Stomach (tissue), 4 donors: ENCODE measurements at regions not wholly inside any gene's neighbourhood (a gene's known extent, or its start where the extent isn't known, plus 50 kb on each side); places are given as distances from the start of the nearest gene placed in this dataset.

Source experiments
- POLR2A ChIP-seq, 4 donors: fragments of 450-650 bp; IDR thresholded peaks; one replicate each; pipeline ENCODE4 v1.6.1; 2016; ENCODE audit warnings: antibody characterized with exemption in 4 of 4, control low read depth in 2 of 4, mild to moderate bottlenecking in 1 of 4, moderate library complexity in 1 of 4
- TF ChIP-seq, protein P1 (sequence below), 7 experiments: fragments of 450-650 bp in 4 of 7; fragments of 200-600 bp in 3 of 7; sonication (generic) in 3 of 7; IDR thresholded peaks; one replicate each; pipeline ENCODE4 v1.5.1; 2016 to 2019; ENCODE audit warnings: antibody characterized with exemption in 7 of 7, control low read depth in 2 of 7, mild to moderate bottlenecking in 1 of 7

DNA sequence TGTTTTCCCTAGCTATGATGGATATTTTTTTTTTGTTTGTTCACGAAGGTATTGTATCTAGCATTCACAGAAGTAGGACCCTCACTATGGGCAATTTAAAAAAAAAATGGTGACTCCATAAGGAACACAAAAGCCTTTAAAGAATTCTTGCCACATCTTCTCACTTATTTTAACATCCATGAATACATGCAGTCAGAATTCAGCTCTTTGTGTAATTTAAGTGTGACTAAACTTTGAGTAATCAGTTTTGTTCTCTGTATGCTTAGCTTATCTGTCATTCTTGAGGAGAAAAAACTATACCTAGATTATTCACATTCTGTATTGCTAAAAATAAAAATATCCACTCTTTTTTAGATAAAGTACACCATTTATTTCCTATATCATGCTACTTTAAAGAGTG, 313.2 kb upstream of the KCND2 start:
- TF ChIP-seq POLR2A (IDR thresholded peaks at IDR 0.05) = no peak
- TF ChIP-seq, protein P1, sequence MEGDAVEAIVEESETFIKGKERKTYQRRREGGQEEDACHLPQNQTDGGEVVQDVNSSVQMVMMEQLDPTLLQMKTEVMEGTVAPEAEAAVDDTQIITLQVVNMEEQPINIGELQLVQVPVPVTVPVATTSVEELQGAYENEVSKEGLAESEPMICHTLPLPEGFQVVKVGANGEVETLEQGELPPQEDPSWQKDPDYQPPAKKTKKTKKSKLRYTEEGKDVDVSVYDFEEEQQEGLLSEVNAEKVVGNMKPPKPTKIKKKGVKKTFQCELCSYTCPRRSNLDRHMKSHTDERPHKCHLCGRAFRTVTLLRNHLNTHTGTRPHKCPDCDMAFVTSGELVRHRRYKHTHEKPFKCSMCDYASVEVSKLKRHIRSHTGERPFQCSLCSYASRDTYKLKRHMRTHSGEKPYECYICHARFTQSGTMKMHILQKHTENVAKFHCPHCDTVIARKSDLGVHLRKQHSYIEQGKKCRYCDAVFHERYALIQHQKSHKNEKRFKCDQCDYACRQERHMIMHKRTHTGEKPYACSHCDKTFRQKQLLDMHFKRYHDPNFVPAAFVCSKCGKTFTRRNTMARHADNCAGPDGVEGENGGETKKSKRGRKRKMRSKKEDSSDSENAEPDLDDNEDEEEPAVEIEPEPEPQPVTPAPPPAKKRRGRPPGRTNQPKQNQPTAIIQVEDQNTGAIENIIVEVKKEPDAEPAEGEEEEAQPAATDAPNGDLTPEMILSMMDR (IDR thresholded peaks at IDR 0.05) = no peak
